ENCODE measurements at regions not wholly inside any gene's neighbourhood (a gene's known extent, or its start where the extent isn't known, plus 50 kb on each side); places are given as distances from the start of the nearest gene placed in this dataset.

DNA sequence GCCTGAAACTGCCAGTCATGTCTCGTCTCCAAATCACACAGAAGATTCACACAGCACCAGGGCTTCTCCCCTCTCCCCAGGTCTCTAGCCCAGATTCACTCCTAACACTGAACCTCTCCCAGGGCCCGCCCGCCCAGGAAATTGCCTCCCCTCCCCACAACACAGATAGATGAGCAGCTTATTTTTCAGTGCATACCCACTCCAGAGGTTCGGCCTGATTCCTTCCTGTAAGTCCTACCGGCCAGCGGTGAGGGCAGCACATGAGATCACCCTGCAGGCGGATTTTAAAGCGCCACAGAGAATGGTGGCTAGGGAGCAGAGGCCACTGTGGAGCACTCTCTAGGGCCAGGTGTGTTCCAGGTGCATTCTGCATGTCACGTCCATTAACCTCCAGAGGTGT is 301.8 kb downstream of the IRF8 start:
- TF ChIP-seq, protein P1, sequence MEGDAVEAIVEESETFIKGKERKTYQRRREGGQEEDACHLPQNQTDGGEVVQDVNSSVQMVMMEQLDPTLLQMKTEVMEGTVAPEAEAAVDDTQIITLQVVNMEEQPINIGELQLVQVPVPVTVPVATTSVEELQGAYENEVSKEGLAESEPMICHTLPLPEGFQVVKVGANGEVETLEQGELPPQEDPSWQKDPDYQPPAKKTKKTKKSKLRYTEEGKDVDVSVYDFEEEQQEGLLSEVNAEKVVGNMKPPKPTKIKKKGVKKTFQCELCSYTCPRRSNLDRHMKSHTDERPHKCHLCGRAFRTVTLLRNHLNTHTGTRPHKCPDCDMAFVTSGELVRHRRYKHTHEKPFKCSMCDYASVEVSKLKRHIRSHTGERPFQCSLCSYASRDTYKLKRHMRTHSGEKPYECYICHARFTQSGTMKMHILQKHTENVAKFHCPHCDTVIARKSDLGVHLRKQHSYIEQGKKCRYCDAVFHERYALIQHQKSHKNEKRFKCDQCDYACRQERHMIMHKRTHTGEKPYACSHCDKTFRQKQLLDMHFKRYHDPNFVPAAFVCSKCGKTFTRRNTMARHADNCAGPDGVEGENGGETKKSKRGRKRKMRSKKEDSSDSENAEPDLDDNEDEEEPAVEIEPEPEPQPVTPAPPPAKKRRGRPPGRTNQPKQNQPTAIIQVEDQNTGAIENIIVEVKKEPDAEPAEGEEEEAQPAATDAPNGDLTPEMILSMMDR (IDR thresholded peaks at IDR 0.05), result no peak
- Histone ChIP-seq H3K4me3 (no peak overlapping the region), H3K36me3 (no peaks in the 10 kb centered on the region), H3K27ac (no peak overlapping the region), H3K4me1 (ENCODE audit: control insufficient read depth in 1 of 2, low read depth in 2 of 2) (no peaks in the 10 kb centered on the region), H3K27me3 (replicated peaks; ENCODE audit: insufficient read depth) (peaks cover 5% of the 10 kb centered on the region), H3K9me3 (no peaks in the 10 kb centered on the region)
- DNase-seq (ENCODE audit: low spot score) (no peak), ATAC-seq (ENCODE audit: insufficient number of reproducible peaks, low FRiP score, low read depth) (no peak)

GRCh38 chr16:86201746-86202145 is 302.8 kb downstream of the IRF8 start:
- TF ChIP-seq, protein P1 (IDR thresholded peaks at IDR 0.05), result no peak
- H3K27ac ChIP-seq, result no peak overlapping the region

GRCh38 chr16:86202267-86202666 is 303.3 kb downstream of the IRF8 start:
- Histone ChIP-seq H3K36me3 (no peaks in the 10 kb centered on the region), H3K27me3 (replicated peaks; ENCODE audit: insufficient read depth) (no peaks in the 10 kb centered on the region), H3K4me3 (no peak overlapping the region), H3K27ac (no peak overlapping the region), H3K4me1 (ENCODE audit: control insufficient read depth in 1 of 2, low read depth in 2 of 2) (no peaks in the 10 kb centered on the region), H3K9me3 (no peaks in the 10 kb centered on the region)
- DNase-seq (ENCODE audit: low spot score) (no peak), ATAC-seq (ENCODE audit: insufficient number of reproducible peaks, low FRiP score, low read depth) (no peak)
- TF ChIP-seq, protein P1 (IDR thresholded peaks at IDR 0.05), result no peak

More at GRCh38 chr16:86201746-86202145, 302.8 kb downstream of the IRF8 start:
- no peak overlapping the region for H3K4me3 ChIP-seq
- ATAC-seq (ENCODE audit: insufficient number of reproducible peaks, low FRiP score, low read depth) (no peak), DNase-seq (ENCODE audit: low spot score) (no peak)
- H3K36me3 ChIP-seq, result no peaks in the 10 kb centered on the region
- no peaks in the 10 kb centered on the region for H3K4me1 ChIP-seq (ENCODE audit: control insufficient read depth in 1 of 2, low read depth in 2 of 2)
- peaks cover under 1% of the 10 kb centered on the region for H3K27me3 ChIP-seq (replicated peaks; ENCODE audit: insufficient read depth)
- H3K9me3 ChIP-seq, result no peaks in the 10 kb centered on the region

DNA sequence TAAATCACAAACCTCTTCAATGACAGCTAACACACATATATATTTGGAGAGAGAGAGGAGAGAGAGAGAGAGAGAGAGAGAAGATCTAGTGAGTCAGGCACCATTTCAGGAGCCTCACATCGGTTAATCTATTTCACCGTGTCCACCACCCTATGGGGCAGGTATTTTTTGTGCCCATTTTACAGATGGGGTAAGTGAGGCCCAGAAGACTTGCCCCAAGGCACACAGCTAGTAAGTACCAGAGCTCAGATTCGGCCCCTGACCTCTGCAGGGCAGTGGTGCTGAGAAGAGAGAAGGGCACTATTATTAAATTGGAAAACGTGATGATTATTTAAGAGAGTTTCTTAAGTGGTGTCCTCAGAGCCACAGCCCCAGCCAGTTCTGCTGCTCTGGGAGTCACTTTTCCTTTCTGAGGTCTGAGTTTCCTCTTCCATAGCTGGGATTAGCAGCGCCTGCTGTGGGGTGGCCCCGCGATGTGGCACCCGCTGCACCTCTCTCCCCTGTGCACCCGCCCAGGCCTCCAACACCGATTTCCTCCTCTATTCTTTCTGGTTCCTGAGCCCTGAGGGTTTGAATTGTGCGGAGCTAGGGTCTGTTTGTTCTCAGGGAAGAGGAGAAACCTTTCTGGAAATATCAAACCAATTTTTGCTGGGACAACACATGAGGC is 303.9 kb downstream of the IRF8 start:
- DNase-seq (ENCODE audit: low spot score) (no peak), ATAC-seq (ENCODE audit: insufficient number of reproducible peaks, low FRiP score, low read depth) (no peak)
- no peaks in the 10 kb centered on the region for H3K36me3 ChIP-seq
- H3K9me3 ChIP-seq, result no peaks in the 10 kb centered on the region
- no peaks in the 10 kb centered on the region for H3K27me3 ChIP-seq (replicated peaks; ENCODE audit: insufficient read depth)
- TF ChIP-seq, protein P1 (IDR thresholded peaks at IDR 0.05), result no peak
- H3K27ac ChIP-seq, result no peak overlapping the region
- no peaks in the 10 kb centered on the region for H3K4me1 ChIP-seq (ENCODE audit: control insufficient read depth in 1 of 2, low read depth in 2 of 2)
- no peak overlapping the region for H3K4me3 ChIP-seq

DNA sequence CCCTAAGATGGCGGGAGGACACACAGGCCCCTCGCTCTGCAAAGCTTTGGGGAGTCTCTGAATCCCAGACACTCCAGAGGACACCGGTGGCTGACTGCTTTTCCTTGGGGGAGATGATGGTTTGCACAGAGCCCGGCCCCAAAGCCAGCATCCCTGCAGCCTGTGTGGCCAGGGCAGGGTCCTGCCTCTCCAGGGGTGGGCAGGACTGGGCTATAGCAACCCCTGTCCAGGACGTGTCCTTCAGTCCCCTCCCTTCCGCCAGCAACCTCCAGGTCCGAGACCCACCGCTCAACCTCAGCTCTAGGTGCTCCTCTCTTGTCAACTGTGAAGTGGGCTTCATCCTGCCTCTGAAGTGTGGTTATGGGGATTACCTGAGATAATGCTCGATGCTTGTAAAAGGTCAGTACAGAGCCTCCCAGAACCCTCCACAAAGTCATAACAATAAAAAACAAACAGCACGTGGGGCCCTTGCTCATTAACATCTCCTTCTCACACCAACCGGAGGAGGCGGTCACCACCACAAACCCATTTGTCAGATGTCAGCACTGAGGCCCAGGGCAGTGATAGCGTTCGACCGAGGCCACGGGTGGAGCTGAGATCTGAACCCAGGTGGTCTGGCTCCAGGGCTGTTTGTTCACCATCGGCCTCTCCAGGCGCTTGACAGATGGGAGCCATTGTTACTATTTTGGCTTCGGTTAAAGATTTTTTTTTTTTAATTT is 304.8 kb downstream of the IRF8 start:
- Histone ChIP-seq H3K27ac (no peak overlapping the region), H3K4me3 (no peak overlapping the region), H3K4me1 (ENCODE audit: control insufficient read depth in 1 of 2, low read depth in 2 of 2) (no peaks in the 10 kb centered on the region), H3K27me3 (replicated peaks; ENCODE audit: insufficient read depth) (no peaks in the 10 kb centered on the region), H3K36me3 (no peaks in the 10 kb centered on the region), H3K9me3 (no peaks in the 10 kb centered on the region)
- TF ChIP-seq, protein P1 (IDR thresholded peaks at IDR 0.05), result no peak
- DNase-seq (ENCODE audit: low spot score), result no peak
- ATAC-seq (ENCODE audit: insufficient number of reproducible peaks, low FRiP score, low read depth), result no peak
